ENCODE measurements at regions not wholly inside any gene's neighbourhood (a gene's known extent, or its start where the extent isn't known, plus 50 kb on each side); places are given as distances from the start of the nearest gene placed in this dataset.

- no peak for DNase-seq
These were observed 825.9 kb upstream of the IGFBP3 start for GRCh38 chr7:46746695-46747687.

- no peak for DNase-seq
These were observed 824.6 kb upstream of the IGFBP3 start for GRCh38 chr7:46745707-46746090.

DNA sequence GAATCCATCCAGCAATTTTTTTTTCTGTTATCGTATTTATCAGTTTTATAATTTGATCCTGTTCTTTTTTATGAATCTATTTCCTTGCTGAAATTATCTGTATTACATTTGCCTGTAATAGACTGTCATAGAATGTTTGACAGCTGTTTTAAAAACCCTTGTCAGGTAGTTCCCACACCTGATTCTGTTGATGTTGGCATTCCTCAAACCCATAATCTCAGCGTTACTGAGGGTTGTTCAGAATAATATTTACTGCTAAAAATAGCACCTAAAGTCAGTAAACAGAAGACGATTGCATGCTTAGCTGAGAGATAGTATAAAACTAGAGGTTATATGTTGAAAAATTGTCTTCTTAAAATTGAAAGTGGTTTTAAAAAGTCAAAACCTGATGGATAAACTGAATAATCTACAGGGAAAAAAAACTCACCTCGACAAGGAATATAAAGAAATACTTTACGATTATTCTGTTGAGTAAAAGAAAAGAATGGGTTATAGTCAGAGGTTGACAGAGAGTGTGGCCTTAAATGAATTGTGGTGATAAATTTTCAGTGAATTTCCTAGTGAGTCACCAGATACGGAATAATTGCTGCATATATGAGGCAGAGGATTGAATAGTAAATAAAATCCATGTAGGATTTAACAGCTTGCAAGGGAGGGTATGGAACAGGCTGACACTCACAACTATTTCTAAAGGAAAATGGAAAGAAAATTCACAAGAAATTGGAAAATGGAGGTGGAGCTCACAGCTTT is 824.1 kb upstream of the IGFBP3 start:
- DNase-seq, result no peak

- no peak for DNase-seq
These were observed 821.5 kb upstream of the IGFBP3 start for GRCh38 chr7:46742601-46743000.

DNA sequence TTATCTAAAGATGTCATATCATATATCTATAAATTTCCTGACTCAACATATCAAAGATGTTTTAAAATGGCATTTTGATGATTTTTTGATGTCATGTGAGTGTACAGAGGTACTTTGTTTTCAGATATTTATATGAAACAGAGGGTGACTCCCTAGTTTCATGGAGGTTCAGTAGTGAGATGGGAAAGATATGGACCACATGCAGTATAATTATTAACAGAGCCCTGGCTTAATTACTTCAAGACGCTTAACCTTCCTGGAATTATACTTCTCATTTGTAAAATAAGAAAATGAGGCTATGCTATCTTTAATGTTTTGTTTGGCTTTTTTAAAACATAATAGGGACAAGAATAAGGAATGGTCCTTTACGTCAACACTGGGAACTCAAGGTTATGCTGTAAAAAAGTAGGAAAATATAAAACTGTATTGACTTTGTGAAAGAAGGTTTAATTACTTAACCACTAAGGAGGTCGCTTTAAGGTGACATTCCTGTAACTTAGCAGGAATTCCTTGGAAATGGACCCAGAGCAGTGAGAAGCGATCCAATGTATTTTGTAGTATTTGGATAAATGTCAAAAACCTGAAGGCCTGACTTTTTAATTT is 821.0 kb upstream of the IGFBP3 start:
- DNase-seq, result no peak

DNA sequence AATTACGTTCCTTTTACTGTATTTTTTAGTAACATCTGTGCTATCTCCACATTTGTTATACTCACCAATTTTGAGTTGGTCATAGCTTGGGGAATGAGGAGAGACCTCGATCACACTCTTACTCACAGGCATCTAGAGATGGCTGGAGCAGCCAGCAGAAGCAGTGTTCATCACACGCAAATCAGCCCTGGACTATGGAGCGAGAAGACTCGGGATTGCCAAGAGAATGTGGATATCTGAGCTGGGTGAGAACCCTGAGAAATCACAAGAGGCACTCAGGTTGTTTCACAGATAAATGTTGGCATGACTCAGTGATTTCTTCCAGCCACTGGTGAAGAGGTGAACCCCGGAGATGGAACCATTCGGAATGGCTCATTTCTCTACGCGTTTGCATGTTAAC is 820.1 kb upstream of the IGFBP3 start:
- no peak for DNase-seq

DNA sequence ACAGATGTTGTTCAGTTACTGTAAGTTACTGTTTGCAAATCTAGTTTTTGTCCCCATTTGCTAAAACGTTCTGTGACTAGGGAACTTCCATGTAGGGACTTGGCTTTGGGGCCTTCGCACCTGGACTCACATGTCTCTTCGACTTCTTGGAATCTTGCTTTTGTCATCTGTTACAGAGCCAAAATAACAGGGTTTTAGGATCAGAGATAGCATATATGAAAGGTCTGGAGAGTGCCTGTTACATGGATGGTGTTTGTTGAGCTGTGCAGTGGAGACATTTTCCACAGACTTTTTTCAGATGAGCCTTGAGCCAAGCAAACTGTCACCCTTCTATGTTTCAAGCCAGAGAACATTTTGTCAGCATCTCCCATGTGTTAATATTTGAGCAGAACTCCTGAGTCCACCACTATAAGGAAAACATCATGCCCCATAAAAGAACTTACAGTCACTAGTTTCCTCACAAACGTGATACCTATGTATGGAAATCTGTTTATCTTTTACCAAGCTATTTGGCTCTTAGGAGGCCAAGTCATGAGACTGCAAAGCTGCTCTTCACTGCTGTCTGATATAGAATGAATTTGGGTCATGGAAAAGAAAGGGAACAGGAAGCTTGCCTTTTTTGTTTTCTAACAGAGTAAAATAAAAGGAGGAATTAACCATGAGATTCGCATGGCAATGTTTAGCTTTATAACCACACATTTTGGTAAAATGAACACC is 818.6 kb upstream of the IGFBP3 start:
- no peak for DNase-seq

- no peak for DNase-seq
These were observed 817.7 kb upstream of the IGFBP3 start for GRCh38 chr7:46738796-46739195.

- DNase-seq, result no peak
These were observed 817.1 kb upstream of the IGFBP3 start for GRCh38 chr7:46738165-46738564.

DNA sequence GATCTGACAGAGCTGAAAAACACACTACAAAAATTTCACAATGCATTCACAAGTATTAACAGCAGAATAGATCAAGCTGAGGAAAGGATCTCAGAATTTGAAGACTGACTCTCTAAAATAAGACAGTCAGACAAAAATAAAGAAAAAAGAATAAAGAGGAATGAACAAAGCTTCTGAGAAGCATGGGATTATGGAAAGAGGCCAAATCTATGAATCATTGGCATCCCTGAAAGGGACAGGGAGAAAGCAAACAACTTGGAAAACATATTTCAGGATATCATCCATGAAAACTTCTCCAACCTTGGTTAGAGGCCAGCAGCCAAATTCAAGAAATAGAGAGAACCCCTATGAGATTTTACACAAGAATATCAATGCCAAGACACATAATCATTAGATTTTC is 804.8 kb upstream of the IGFBP3 start:
- no peak for DNase-seq

DNA sequence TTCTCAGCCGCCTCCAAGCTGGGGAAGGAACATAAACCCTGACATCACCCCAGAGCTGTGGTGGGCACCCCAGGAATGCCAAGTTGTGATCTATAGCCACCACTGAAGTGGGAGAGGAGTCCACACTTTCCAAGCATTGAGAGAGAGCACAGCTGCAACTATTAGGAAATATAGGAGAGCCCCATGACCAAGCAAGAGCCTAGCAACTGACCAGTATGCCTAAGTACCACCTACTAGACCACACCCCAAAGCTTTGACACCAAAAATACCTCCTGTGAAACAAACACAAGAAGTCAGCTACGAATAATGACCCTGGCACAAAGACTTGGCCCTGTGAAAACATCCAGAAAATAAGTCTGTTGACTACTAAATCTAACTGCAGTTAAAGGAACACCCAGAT is 804.1 kb upstream of the IGFBP3 start:
- DNase-seq, result no peak

DNA sequence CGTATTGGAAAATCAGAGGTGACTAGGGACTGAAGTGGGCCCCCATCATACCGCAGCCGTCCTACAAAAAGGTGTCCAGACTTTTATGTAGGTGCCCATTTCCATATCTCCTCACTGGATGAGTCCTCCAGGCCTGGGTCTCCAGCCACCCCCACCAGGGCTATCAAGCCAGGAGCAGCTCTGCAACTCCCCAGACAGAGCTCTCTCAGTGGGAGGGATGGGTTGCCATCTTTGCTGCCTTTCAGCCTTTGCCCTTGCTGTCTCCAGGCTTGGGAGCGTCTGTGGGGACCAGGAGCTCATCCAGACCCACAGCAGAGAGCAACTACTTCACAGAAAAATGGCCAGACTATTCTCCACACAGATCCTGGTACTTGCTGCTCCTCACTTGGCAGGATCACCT is 802.7 kb upstream of the IGFBP3 start:
- DNase-seq, result no peak

- no peak for DNase-seq
These were observed 801.9 kb upstream of the IGFBP3 start for GRCh38 chr7:46723003-46723402.

GRCh38 chr7:46720761-46721160 is 799.7 kb upstream of the IGFBP3 start:
- DNase-seq, result no peak

GRCh38 chr7:46719616-46720015 is 798.5 kb upstream of the IGFBP3 start:
- no peak for DNase-seq

GRCh38 chr7:46716926-46717325 is 795.9 kb upstream of the IGFBP3 start:
- DNase-seq, result no peak

GRCh38 chr7:46715579-46715978 is 794.5 kb upstream of the IGFBP3 start:
- no peak for DNase-seq

DNA sequence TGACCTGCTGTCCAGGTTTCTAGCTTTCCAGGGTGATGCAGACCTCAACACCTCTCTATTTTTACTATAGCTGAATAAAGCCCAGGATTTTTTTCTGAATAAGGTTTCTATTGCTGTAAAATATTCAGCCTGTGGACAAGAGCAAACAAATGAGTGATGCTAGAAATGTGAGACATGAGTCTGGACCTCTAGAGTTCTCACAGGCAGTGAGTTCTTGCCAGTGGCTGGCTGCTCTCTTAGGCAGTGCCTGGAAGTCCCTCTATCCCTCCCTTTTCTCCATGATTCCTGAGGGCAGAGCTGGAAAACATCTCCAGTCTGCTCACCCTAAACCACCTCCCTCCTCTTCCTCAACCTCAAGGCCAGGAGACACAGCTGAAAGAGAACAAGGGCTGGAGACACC is 793.8 kb upstream of the IGFBP3 start:
- no peak for DNase-seq

DNA sequence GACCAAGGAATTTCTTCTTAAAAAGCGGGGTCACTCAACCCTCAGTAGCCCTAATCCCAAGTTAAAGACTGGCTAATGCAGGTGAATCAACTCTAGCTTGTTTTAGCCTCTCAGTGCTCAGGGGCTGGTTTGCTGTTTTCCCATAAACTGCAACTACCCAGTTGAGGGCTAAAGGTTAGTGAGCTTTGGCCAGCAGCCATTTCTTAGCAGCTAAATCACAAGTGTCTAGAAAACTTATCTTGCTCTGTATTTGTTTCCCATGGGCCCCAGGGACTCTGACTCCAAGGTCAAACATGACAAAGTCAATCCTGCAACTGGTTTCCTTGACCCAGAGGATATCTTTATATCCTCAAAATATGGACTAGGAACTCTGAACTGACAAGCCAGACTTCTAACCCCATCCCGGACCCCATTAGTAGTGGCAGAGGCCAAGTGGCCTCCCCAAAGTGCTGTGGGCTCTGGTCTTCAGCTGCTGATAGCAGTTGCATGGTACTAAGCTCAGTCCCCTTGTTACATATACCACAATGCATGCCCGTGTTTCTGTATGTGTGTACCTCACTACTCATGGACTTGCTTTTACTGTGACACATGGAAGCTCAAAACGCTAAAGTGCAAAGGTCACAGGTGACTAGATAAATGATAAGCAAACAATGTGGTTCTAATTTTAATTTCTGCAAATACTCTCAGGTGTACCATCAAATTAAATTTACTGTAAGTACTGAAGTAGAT is 793.0 kb upstream of the IGFBP3 start:
- DNase-seq, result no peak

DNA sequence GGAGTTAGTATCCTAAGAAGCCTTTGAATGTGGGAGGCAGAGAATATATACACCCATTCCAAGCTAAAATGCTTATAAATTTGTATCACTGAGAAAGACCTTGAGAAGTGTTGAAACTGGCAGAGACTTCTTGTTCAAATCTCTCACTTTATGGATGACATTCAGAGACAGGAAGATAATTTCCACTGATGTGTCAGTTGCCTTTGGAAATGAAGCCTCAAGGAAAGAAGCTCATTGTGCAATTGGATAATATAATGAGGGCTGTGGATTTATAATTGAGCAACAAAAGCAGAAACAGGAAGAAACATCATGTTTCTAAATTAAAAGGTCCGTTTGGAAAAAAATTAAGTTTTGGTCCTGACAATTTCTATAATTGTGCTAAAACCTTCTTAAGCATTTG is 789.9 kb upstream of the IGFBP3 start:
- DNase-seq, result no peak

- no peak for DNase-seq
These were observed 786.9 kb upstream of the IGFBP3 start for GRCh38 chr7:46707973-46708372.

Data from CD4-positive, alpha-beta T cell treated with Interferon alpha-2 for 1 hour (primary cell).